Prostate gland (tissue), 2 donors: ENCODE measurements at regions not wholly inside any gene's neighbourhood (a gene's known extent, or its start where the extent isn't known, plus 50 kb on each side); places are given as distances from the start of the nearest gene placed in this dataset.

Experiments used
- DNase-seq: peaks from one replicate; pipeline ENCODE4 v3.0.0-alpha.2; 2019; ENCODE audit warnings: low spot score
- H3K27ac ChIP-seq, 2 donors: fragments of 200-600 bp; sonication (generic); 2 replicates each; pipeline ENCODE4 v1.5.1; 2017 to 2019
- H3K27me3 ChIP-seq: fragments of 200-600 bp; sonication (generic); replicated peaks from 2 replicates; pipeline ENCODE4 v1.5.1; 2019; ENCODE audit not compliant: insufficient read depth
- H3K36me3 ChIP-seq, 2 donors: fragments of 200-600 bp; sonication (generic); 1 replicate in 1 of 2; 2 replicates in 1 of 2; pipeline versions ENCODE4 v1.5.1 to v1.8.1; 2017 to 2019
- H3K4me1 ChIP-seq: fragments of 200-600 bp; sonication (generic); replicated peaks from 2 replicates; pipeline ENCODE4 v1.5.1; 2019
- H3K4me3 ChIP-seq, 2 donors: fragments of 200-600 bp; sonication (generic); 2 replicates each; pipeline ENCODE4 v1.5.1; 2017 to 2019
- H3K9me3 ChIP-seq: fragments of 200-600 bp; sonication (generic); 2 replicates; pipeline ENCODE4 v1.5.1; 2017
- POLR2A ChIP-seq: fragments of 450-650 bp; IDR thresholded peaks from one replicate; pipeline ENCODE4 v1.6.1; 2016; ENCODE audit warnings: antibody characterized with exemption, mild to moderate bottlenecking
- POLR2AphosphoS5 ChIP-seq: sonication (generic); formaldehyde crosslinking; IDR thresholded peaks from one replicate; pipeline ENCODE4 v1.6.1; 2017; ENCODE audit warnings: antibody characterized with exemption
- WGBS: methylation state at CpG from one replicate; pipeline ENCODE4 v1.1.5; 2018; 5-methylcytosine and 5-hydroxymethylcytosine counted together
- intact Hi-C: fragments of 100-400 bp; cut with DNase I; formaldehyde crosslinking; loops from one replicate; pipeline ENCODE4 v1.14.2; 2022
- TF ChIP-seq, protein P1 (sequence below), 4 experiments: fragments of 200-600 bp in 2 of 4; fragments of 450-650 bp in 2 of 4; sonication (generic) in 2 of 4; IDR thresholded peaks; 1 replicate in 3 of 4; 2 replicates in 1 of 4; pipeline ENCODE4 v1.5.1; 2016 to 2019; ENCODE audit warnings: antibody characterized with exemption in 4 of 4, mild to moderate bottlenecking in 2 of 4, moderate library complexity in 2 of 4

- no peak for DNase-seq
- WGBS, result 78% methylated on average over 4 of the region's 4 CpGs
- intact Hi-C loops, result no loop called here
Observed at GRCh38 chr18:66769375-66769774, 165.5 kb upstream of the CDH19 start.

DNA sequence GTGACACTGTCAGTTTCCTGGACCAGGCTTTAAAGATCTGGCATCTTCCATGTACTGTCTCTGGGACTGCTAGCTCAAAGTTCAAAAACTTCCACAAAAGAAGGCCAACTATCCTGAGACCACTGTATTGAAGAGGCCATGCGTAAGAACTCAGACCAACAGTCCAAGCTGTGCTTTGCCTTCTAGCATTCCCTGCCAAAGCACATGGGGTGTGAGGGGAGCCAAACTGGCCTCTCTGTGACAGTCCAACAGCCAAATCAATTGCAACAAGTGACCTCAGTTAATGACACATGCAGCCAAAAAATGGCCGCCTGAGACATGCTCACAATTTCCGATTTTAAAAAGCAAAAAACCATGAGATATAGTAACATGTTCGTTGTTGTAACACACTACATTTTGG lies 160.3 kb upstream of the CDH19 start:
- Histone ChIP-seq H3K27ac (no peak overlapping the region), H3K36me3 (no peaks in the 10 kb centered on the region), H3K9me3 (no peaks in the 10 kb centered on the region), H3K27me3 (no peaks in the 10 kb centered on the region), H3K4me3 (no peak overlapping the region), H3K4me1 (no peaks in the 10 kb centered on the region)
- TF ChIP-seq POLR2A (no peak), POLR2AphosphoS5 (no peak)
- TF ChIP-seq, protein P1, sequence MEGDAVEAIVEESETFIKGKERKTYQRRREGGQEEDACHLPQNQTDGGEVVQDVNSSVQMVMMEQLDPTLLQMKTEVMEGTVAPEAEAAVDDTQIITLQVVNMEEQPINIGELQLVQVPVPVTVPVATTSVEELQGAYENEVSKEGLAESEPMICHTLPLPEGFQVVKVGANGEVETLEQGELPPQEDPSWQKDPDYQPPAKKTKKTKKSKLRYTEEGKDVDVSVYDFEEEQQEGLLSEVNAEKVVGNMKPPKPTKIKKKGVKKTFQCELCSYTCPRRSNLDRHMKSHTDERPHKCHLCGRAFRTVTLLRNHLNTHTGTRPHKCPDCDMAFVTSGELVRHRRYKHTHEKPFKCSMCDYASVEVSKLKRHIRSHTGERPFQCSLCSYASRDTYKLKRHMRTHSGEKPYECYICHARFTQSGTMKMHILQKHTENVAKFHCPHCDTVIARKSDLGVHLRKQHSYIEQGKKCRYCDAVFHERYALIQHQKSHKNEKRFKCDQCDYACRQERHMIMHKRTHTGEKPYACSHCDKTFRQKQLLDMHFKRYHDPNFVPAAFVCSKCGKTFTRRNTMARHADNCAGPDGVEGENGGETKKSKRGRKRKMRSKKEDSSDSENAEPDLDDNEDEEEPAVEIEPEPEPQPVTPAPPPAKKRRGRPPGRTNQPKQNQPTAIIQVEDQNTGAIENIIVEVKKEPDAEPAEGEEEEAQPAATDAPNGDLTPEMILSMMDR (IDR thresholded peaks at IDR 0.05), result no peak
- intact Hi-C loops, result no loop called here
- WGBS, result 72% methylated on average over 4 of the region's 4 CpGs
- DNase-seq, result no peak

More at GRCh38 chr18:66769375-66769774, 165.5 kb upstream of the CDH19 start:
- Histone ChIP-seq H3K27me3 (no peaks in the 10 kb centered on the region), H3K9me3 (no peaks in the 10 kb centered on the region), H3K36me3 (no peaks in the 10 kb centered on the region), H3K4me1 (no peaks in the 10 kb centered on the region), H3K27ac (no peak overlapping the region), H3K4me3 (no peak overlapping the region)
- TF ChIP-seq POLR2AphosphoS5 (no peak), POLR2A (no peak)
- TF ChIP-seq, protein P1 (IDR thresholded peaks at IDR 0.05), result no peak

GRCh38 chr18:66761166-66761565 lies 157.3 kb upstream of the CDH19 start:
- Histone ChIP-seq H3K27me3 (no peaks in the 10 kb centered on the region), H3K4me1 (no peaks in the 10 kb centered on the region), H3K9me3 (no peaks in the 10 kb centered on the region), H3K36me3 (no peaks in the 10 kb centered on the region), H3K27ac (no peak overlapping the region), H3K4me3 (no peak overlapping the region)
- TF ChIP-seq, protein P1 (IDR thresholded peaks at IDR 0.05), result no peak
- TF ChIP-seq POLR2AphosphoS5 (no peak), POLR2A (no peak)
- WGBS, result 91% methylated on average over 4 of the region's 4 CpGs
- intact Hi-C loops, result no loop called here
- DNase-seq, result no peak

DNA sequence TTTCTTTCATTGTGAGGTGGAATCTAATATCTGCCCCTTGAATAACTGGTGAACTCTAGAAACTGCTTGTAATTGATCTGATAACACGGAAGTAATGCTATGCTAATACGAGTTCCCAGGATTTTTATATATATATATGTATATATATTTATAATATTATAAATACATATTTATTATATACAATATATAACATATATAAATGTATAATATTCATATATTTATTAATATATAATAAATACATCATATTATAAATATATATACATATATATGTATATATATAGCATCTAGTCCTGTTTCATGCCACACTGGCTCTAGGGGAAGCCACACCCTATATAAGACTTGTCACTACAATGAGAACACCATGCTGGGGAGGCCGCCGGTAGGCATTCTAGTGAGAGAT lies 156.7 kb upstream of the CDH19 start:
- Histone ChIP-seq H3K4me3 (no peak overlapping the region), H3K27ac (no peak overlapping the region), H3K36me3 (no peaks in the 10 kb centered on the region), H3K4me1 (no peaks in the 10 kb centered on the region), H3K27me3 (no peaks in the 10 kb centered on the region), H3K9me3 (no peaks in the 10 kb centered on the region)
- WGBS, result 97% methylated on average over 4 of the region's 4 CpGs
- intact Hi-C loops, result no loop called here
- TF ChIP-seq, protein P1 (IDR thresholded peaks at IDR 0.05), result no peak
- TF ChIP-seq POLR2AphosphoS5 (no peak), POLR2A (no peak)
- no peak for DNase-seq

- Histone ChIP-seq H3K27ac (no peak overlapping the region), H3K4me1 (no peaks in the 10 kb centered on the region), H3K4me3 (no peak overlapping the region), H3K9me3 (no peaks in the 10 kb centered on the region), H3K27me3 (no peaks in the 10 kb centered on the region), H3K36me3 (no peaks in the 10 kb centered on the region)
- TF ChIP-seq, protein P1 (IDR thresholded peaks at IDR 0.05), result no peak
- TF ChIP-seq POLR2A (no peak), POLR2AphosphoS5 (no peak)
- 88% methylated on average over 6 of the region's 6 CpGs for whole genome bisulfite sequencing
- intact Hi-C loops, result no loop called here
- no peak for DNase-seq
Observed at GRCh38 chr18:66759050-66759828, 155.3 kb upstream of the CDH19 start.
